HL-60 (cell line): ENCODE measurements at regions not wholly inside any gene's neighbourhood (a gene's known extent, or its start where the extent isn't known, plus 50 kb on each side); places are given as distances from the start of the nearest gene placed in this dataset.

ENCODE experiments used
- DNase-seq, 2 experiments: peaks; one replicate each; pipeline ENCODE4 v3.0.0-alpha.2; 2010 to 2020; ENCODE audit warnings: low read depth in 1 of 2, low spot score in 1 of 2
- H3K27ac ChIP-seq: fragments of 250-450 bp; sonication (Bioruptor Pico); replicated peaks from 2 replicates; pipeline ENCODE4 v1.5.1; 2020; ENCODE audit warnings: mild to moderate bottlenecking, moderate library complexity
- H3K27me3 ChIP-seq: fragments of 250-450 bp; sonication (Bioruptor Pico); 2 replicates; pipeline ENCODE4 v1.5.1; 2021; ENCODE audit warnings: mild to moderate bottlenecking, moderate library complexity; ENCODE audit not compliant: insufficient read depth, poor library complexity, severe bottlenecking
- H3K4me3 ChIP-seq: replicated peaks from 2 replicates; pipeline ENCODE4 v1.5.1; 2011; ENCODE audit warnings: mild to moderate bottlenecking, control low read depth, low read length; ENCODE audit not compliant: insufficient read depth
- CTCF ChIP-seq: IDR thresholded peaks from one replicate; pipeline ENCODE4 v1.5.1; 2011; ENCODE audit warnings: low read length, control low read depth, inconsistent platforms; ENCODE audit not compliant: insufficient read depth
- GABPA ChIP-seq: IDR thresholded peaks from 2 replicates; pipeline ENCODE4 v1.6.1; 2012; ENCODE audit warnings: low read depth
- POLR2AphosphoS5 ChIP-seq: IDR thresholded peaks from 2 replicates; pipeline ENCODE4 v1.6.1; 2012; ENCODE audit warnings: low read depth
- REST ChIP-seq: IDR thresholded peaks from 2 replicates; pipeline ENCODE4 v1.6.1; 2012; ENCODE audit warnings: low read depth; ENCODE audit not compliant: insufficient replicate concordance
- SPI1 ChIP-seq: IDR thresholded peaks from 2 replicates; pipeline ENCODE4 v1.6.1; 2012; ENCODE audit warnings: low read depth, mild to moderate bottlenecking, borderline replicate concordance

- DNase-seq = no peak
- no peak overlapping the region for H3K4me3 ChIP-seq
- TF ChIP-seq SPI1 (no peak), POLR2AphosphoS5 (no peak), GABPA (no peak)
- no peak overlapping the region for H3K27ac ChIP-seq
- H3K27me3 ChIP-seq = no peaks in the 10 kb centered on the region
These were observed 661.6 kb upstream of the C9orf72 start for GRCh38 chr9:28234894-28235277.

- TF ChIP-seq POLR2AphosphoS5 (no peak), SPI1 (no peak), REST (no peak), CTCF (no peak), GABPA (no peak)
- Histone ChIP-seq H3K27ac (no peak overlapping the region), H3K4me3 (no peak overlapping the region), H3K27me3 (no peaks in the 10 kb centered on the region)
- no peak for DNase-seq
These were observed 676.1 kb upstream of the C9orf72 start for GRCh38 chr9:28249424-28249823.

GRCh38 chr9:28255174-28255573 is 681.9 kb upstream of the C9orf72 start:
- H3K27me3 ChIP-seq = no peaks in the 10 kb centered on the region
- H3K4me3 ChIP-seq = no peak overlapping the region
- no peak for TF ChIP-seq REST
- no peak for TF ChIP-seq SPI1
- TF ChIP-seq GABPA = no peak
- no peak for TF ChIP-seq POLR2AphosphoS5
- no peak for TF ChIP-seq CTCF
- no peak overlapping the region for H3K27ac ChIP-seq
- no peak for DNase-seq

- H3K27ac ChIP-seq = no peak overlapping the region
- H3K27me3 ChIP-seq = no peaks in the 10 kb centered on the region
- DNase-seq = no peak
- H3K4me3 ChIP-seq = no peak overlapping the region
- TF ChIP-seq POLR2AphosphoS5 (no peak), REST (no peak), SPI1 (no peak), GABPA (no peak)
These were observed 687.0 kb upstream of the C9orf72 start for GRCh38 chr9:28260330-28260729.
